Omental fat pad (tissue), 3 donors: ENCODE measurements at regions not wholly inside any gene's neighbourhood (a gene's known extent, or its start where the extent isn't known, plus 50 kb on each side); places are given as distances from the start of the nearest gene placed in this dataset.

Experiments
- ATAC-seq: fragments of 150-250 bp; one replicate; pipeline ENCODE4 v1.9.1; 2016; ENCODE audit warnings: mild to moderate bottlenecking, moderate library complexity; ENCODE audit not compliant: low FRiP score
- DNase-seq: peaks from one replicate; pipeline ENCODE4 v3.0.0-alpha.2; 2019; ENCODE audit warnings: low spot score
- CTCF ChIP-seq, 3 donors: fragments of 450-650 bp; IDR thresholded peaks; one replicate each; pipeline ENCODE4 v1.5.1; 2016 to 2017; ENCODE audit warnings: antibody characterized with exemption in 3 of 3, mild to moderate bottlenecking in 3 of 3, moderate library complexity in 2 of 3

GRCh38 chr4:26083987-26084386, 170.0 kb downstream of the SMIM20 start:
- ATAC-seq (no peak), DNase-seq (no peak)
- no peak for TF ChIP-seq CTCF (IDR thresholded peaks at IDR 0.05)

- TF ChIP-seq CTCF (IDR thresholded peaks at IDR 0.05): no peak
Observed at GRCh38 chr4:26084414-26084813, 170.4 kb downstream of the SMIM20 start.

GRCh38 chr4:26085551-26085950, 171.5 kb downstream of the SMIM20 start:
- DNase-seq: no peak
- no peak for ATAC-seq
- no peak for TF ChIP-seq CTCF (IDR thresholded peaks at IDR 0.05)

More at GRCh38 chr4:26084414-26084813, 170.4 kb downstream of the SMIM20 start:
- DNase-seq: no peak
- ATAC-seq: no peak

GRCh38 chr4:26086621-26087441, 172.8 kb downstream of the SMIM20 start:
- ATAC-seq: no peak
- no peak for DNase-seq
- no peak for TF ChIP-seq CTCF (IDR thresholded peaks at IDR 0.05)

GRCh38 chr4:26088433-26088928, 174.5 kb downstream of the SMIM20 start:
- TF ChIP-seq CTCF (IDR thresholded peaks at IDR 0.05): no peak
- ATAC-seq (peak; percentile 65), DNase-seq (no peak)

- TF ChIP-seq CTCF (IDR thresholded peaks at IDR 0.05): no peak
- DNase-seq (no peak), ATAC-seq (no peak)
Observed at GRCh38 chr4:26093551-26093950, 179.5 kb downstream of the SMIM20 start.

GRCh38 chr4:26094076-26094475, 180.1 kb downstream of the SMIM20 start:
- no peak for TF ChIP-seq CTCF (IDR thresholded peaks at IDR 0.05)
- ATAC-seq (no peak), DNase-seq (no peak)
